Aorta (tissue), 5 donors: ENCODE measurements at regions not wholly inside any gene's neighbourhood (a gene's known extent, or its start where the extent isn't known, plus 50 kb on each side); places are given as distances from the start of the nearest gene placed in this dataset.

ENCODE experiments used
- ATAC-seq: fragments of 200-7000 bp; cut with Tn5 transposase; one replicate; pipeline ENCODE4 v1.9.1; 2022; ENCODE audit warnings: moderate library complexity; ENCODE audit not compliant: low FRiP score
- DNase-seq, 2 donors: peaks; one replicate each; pipeline ENCODE4 v3.0.0-alpha.2; 2020
- H3K27ac ChIP-seq, 2 donors: one replicate each; pipeline ENCODE4 v1.5.1; 2013; ENCODE audit warnings: low read length in 2 of 2, mild to moderate bottlenecking in 2 of 2, moderate library complexity in 2 of 2, control low read depth in 1 of 2, inconsistent platforms in 1 of 2, low read depth in 1 of 2
- H3K27me3 ChIP-seq, 2 donors: one replicate each; pipeline ENCODE4 v1.6.1; 2013; ENCODE audit warnings: control low read depth in 1 of 2, low read length in 1 of 2, mild to moderate bottlenecking in 1 of 2, moderate library complexity in 1 of 2; ENCODE audit not compliant: insufficient read depth in 2 of 2, control insufficient read depth in 1 of 2
- H3K36me3 ChIP-seq, 2 donors: one replicate each; pipeline ENCODE4 v1.6.1; 2013; ENCODE audit warnings: control low read depth in 1 of 2, low read length in 1 of 2, mild to moderate bottlenecking in 1 of 2; ENCODE audit not compliant: insufficient read depth in 2 of 2, control insufficient read depth in 1 of 2
- H3K4me1 ChIP-seq, 2 donors: one replicate each; pipeline ENCODE4 v1.6.1; 2013; ENCODE audit warnings: low read length in 2 of 2, control low read depth in 1 of 2, mild to moderate bottlenecking in 1 of 2, moderate library complexity in 1 of 2; ENCODE audit not compliant: insufficient read depth in 2 of 2, control insufficient read depth in 1 of 2
- H3K4me3 ChIP-seq, 2 donors: one replicate each; pipeline ENCODE4 v1.5.1; 2013; ENCODE audit warnings: low read length in 2 of 2, control low read depth in 1 of 2, mild to moderate bottlenecking in 1 of 2
- H3K9me3 ChIP-seq: one replicate; pipeline ENCODE4 v1.6.1; 2013; ENCODE audit warnings: mild to moderate bottlenecking, low read length; ENCODE audit not compliant: control insufficient read depth
- WGBS, 2 donors: extraction: QIAGEN DNeasy Blood & Tissue Kit; methylation state at CpG; one replicate each; pipeline ENCODE4 v1.1.7; 2013; 5-methylcytosine and 5-hydroxymethylcytosine counted together
- intact Hi-C, 2 donors: fragments of 100-400 bp; cut with DNase I; formaldehyde crosslinking; loops; one replicate each; pipeline versions ENCODE4 v1.14.2 to v1.15.0; 2022
- donor health status: healthy with polysubstance abuse.
- donor health status: Bipolar disorder and iron deficiency.
- donor health status: DM: no; HTN: no; CAD: no.
- donor health status: DM: no; HTN: no; CAD: no.
- donor health status: DM: yes; HTN: yes; CAD: no.

DNA sequence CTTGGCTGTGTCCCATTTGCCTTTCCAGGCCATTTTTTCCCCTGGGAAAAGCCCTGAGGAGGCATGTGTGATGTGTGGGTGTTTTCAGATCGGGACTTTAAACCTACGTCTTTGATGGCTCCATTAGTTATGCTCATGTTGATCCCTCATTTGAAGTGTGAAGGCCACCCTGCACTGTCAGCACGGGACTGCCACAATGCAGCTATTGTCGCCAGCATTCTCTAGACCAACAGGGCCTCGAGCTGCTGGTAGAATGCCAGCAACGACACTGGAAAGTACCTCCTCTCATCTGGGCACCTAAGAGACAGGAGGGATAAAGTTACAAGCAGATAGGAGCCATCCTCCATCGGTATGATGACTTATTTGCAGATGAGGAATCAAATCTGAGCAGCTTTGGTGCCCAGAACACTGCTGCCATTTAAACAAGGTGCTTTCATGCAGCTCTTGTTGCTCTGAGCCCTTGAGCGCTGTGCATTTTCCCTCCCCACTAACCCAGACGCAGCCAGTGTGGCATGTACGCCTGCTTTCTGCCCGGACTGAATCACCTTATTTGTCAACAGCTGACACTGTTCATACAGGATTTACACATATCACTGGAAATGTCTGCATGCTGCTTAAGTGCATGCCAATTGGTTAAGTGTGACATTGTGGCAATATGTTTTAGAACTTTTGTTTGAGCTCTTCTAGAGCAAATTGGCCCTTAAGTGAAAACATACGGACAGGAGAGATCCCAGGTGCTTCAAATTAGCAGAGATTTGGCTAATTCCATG, 175.0 kb upstream of the PITRM1 start:
- WGBS, 2 donors, result 73 to 76% methylated on average over 12 of the region's 12 CpGs
- no peak for ATAC-seq
- H3K27ac ChIP-seq, result no peak overlapping the region

DNA sequence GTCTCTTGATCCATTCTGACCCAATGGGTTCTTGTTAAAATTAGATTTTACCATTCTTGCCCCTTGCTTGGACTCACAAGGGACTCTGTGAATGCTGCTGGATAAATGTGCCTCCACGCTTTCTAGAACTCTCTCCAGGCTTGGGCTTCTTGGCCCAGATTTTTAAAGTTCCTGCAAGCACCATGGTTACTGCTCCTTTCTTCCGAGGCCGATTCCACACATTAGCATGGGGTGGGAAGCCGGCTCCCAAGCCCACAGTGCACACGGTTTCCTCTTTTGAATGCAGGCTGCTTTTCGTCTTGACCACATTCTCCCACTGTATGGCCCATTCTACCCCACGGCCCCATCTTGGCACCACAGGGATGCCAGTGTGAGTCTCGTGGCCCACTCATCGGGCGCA, 174.3 kb upstream of the PITRM1 start:
- DNase-seq (no peak), ATAC-seq (no peak)
- 90 to 93% methylated on average over 10 of the region's 10 CpGs for WGBS, 2 donors
- intact Hi-C loops, result no loop called here
- Histone ChIP-seq H3K27me3 (no peaks in the 10 kb centered on the region), H3K4me3 (no peak overlapping the region), H3K27ac (no peak overlapping the region), H3K4me1 (no peaks in the 10 kb centered on the region), H3K9me3 (no peaks in the 10 kb centered on the region), H3K36me3 (no peaks in the 10 kb centered on the region)

More for the DNA sequence above, 175.0 kb upstream of the PITRM1 start:
- no peaks in the 10 kb centered on the region for H3K4me1 ChIP-seq
- H3K4me3 ChIP-seq, result no peak overlapping the region
- no peak for DNase-seq
- H3K27me3 ChIP-seq, result no peaks in the 10 kb centered on the region
- H3K9me3 ChIP-seq, result no peaks in the 10 kb centered on the region
- H3K36me3 ChIP-seq, result no peaks in the 10 kb centered on the region
- intact Hi-C loops, result no loop called here

DNA sequence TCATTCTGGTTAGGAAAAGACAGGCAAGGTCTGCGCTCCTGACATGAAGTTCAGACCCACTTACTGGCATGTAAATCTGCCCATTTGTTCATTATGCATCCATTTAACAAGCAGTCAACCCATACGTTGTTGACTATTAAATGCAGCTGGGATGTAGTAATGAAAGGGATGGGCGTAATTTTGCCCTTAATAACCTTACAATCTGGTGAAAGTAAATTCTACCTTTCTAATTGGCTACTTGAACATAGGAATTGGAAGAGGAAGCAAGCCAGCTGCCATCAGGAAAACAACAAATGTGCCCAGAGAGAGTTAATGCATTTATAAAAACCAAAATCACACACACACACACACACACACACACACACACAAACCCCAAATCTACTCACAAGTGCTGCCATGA, 170.2 kb upstream of the PITRM1 start:
- no peak overlapping the region for H3K27ac ChIP-seq
- H3K4me3 ChIP-seq, result no peak overlapping the region
- intact Hi-C loops, result no loop called here
- H3K9me3 ChIP-seq, result no peaks in the 10 kb centered on the region
- 93% methylated on average over 3 of the region's 3 CpGs for WGBS, 2 donors
- no peaks in the 10 kb centered on the region for H3K36me3 ChIP-seq
- H3K4me1 ChIP-seq, result no peaks in the 10 kb centered on the region
- H3K27me3 ChIP-seq, result no peaks in the 10 kb centered on the region
- no peak for DNase-seq
- no peak for ATAC-seq

DNA sequence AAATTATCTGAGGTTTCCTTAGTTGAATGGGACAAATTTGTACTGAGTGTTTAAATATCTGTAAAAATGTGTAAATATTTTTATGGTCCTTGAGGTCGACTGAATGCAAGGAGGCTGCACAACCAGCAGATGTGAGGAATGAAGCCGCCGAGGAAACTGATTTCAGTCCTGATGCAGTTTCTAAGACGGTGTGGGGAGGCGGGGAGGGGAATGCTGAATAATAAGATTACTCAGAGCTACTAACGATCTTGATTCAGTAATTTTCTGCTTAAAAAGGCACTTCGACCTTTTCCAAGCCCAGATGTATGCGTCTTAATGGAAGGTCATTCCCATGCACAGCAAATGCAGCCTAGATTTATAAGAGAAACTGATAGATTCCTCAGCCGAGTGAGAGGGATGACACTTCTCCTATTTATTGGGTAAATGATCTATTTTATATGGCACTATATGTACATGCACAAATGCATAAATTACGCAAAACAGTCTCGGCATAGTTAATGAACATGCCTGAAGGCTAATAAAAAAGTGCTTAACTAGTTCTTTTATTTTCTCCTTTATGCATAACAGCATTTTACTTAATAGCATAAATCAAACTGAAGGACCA, 167.6 kb upstream of the PITRM1 start:
- DNase-seq (no peak), ATAC-seq (no peak)
- Histone ChIP-seq H3K4me1 (no peaks in the 10 kb centered on the region), H3K27ac (no peak overlapping the region), H3K4me3 (no peak overlapping the region), H3K36me3 (no peaks in the 10 kb centered on the region), H3K27me3 (no peaks in the 10 kb centered on the region), H3K9me3 (no peaks in the 10 kb centered on the region)
- WGBS, 2 donors, result 83% methylated on average over 11 of the region's 11 CpGs
- intact Hi-C loops, result no loop called here

DNA sequence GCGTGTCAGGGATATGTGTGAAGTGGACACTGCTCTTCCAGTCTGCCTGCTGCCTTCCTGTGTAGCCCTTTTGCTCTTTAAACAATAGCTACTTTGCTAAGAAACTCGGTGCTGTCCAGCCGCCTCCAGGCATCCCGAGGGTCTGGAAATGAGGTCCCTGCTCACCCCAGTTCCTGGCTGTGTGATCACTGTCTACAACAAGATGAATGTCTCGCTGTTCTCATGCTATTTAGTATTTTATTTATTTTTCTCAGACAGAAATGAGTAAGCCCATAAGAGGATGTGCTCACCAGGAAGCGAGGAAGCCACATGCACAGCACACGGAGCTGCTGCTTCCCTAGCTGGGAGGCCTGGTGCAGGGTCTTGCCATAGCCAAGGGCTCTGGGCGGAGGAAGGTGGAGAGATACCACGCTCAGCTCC, 167.0 kb upstream of the PITRM1 start:
- intact Hi-C loops, result no loop called here
- 77 to 81% methylated on average over 9 of the region's 9 CpGs for WGBS, 2 donors
- ATAC-seq, result no peak

DNA sequence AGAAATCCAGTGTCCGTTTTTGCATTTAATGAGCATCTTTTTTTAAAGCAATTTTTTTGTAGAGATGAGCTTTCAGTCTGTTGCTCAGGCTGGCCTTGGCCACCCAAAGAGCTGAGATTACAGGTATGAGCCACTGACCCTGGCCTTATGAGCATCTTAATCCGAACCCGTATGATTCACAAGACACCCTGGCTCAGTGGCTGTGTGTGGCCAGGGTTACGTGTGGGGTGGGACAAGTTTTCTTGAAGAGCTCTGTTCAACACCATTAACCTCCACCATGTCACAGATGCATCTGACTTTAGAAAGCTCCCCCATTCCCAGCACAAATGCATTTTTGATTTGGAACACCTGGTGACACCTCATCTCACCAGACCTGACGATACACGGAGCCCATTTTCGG, 166.5 kb upstream of the PITRM1 start:
- Histone ChIP-seq H3K4me3 (no peak overlapping the region), H3K4me1 (no peaks in the 10 kb centered on the region), H3K36me3 (no peaks in the 10 kb centered on the region), H3K27ac (no peak overlapping the region), H3K9me3 (no peaks in the 10 kb centered on the region), H3K27me3 (no peaks in the 10 kb centered on the region)
- 94% methylated on average over 7 of the region's 7 CpGs for WGBS, 2 donors
- DNase-seq (no peak), ATAC-seq (no peak)
- intact Hi-C loops, result no loop called here

More for the DNA sequence above, 167.0 kb upstream of the PITRM1 start:
- no peak overlapping the region for H3K27ac ChIP-seq
- no peaks in the 10 kb centered on the region for H3K4me1 ChIP-seq
- no peaks in the 10 kb centered on the region for H3K36me3 ChIP-seq
- no peaks in the 10 kb centered on the region for H3K9me3 ChIP-seq
- no peak for DNase-seq
- H3K27me3 ChIP-seq, result no peaks in the 10 kb centered on the region
- no peak overlapping the region for H3K4me3 ChIP-seq

DNA sequence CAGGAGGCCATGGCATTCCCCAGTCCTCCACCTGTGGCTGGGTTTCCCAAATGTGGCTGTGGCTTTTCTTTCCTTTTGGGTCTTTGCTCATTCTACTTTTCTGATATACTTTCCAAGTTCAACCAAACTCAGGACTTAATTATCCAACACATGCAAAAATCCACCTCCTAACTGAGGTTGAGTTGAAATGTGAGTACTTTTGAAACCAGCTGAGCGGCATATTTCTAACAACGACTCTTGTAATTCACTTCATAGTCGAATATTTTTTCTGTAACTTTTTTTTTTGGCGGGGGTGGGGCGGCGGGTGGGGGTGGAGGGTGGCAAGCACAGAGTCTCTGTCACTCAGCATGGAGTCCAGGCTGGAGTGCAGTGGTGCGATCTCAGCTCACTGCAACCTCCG, 165.2 kb upstream of the PITRM1 start:
- 92 to 94% methylated on average over 8 of the region's 8 CpGs for WGBS, 2 donors
- ATAC-seq, result no peak
- Histone ChIP-seq H3K27ac (no peak overlapping the region), H3K36me3 (no peaks in the 10 kb centered on the region), H3K4me3 (no peak overlapping the region), H3K9me3 (no peaks in the 10 kb centered on the region), H3K4me1 (no peaks in the 10 kb centered on the region), H3K27me3 (no peaks in the 10 kb centered on the region)
- intact Hi-C loops, result no loop called here
- no peak for DNase-seq

DNA sequence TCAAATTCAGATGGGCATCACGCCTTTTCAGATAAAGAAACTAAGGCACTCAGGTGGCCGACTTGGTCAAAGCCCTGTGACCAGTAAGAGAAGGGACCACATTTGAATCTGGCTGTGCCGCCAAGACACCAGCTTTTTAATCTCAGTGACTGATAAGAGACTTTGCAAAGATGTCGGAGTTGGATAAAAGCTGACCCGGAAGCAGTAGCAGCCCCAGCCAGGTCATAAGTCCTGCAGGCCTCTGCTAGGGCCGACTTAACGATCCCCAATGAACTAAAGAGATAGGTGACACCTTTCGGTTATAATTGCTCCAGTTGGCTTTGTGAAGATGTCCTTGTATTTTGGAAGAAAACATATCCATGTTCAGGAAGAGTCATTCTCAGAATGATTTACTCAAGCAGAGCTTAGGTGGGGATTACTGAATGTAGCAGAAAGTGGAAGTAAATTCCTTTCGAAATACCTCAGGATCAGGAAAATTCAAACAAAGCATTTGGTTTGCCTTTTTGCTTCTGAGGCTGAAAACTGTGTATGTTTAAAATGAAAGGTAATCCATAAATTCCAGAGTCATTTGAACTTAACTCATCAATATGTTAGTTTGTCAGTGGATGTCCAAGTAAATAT, 164.2 kb upstream of the PITRM1 start:
- intact Hi-C loops, result no loop called here
- no peak overlapping the region for H3K27ac ChIP-seq
- H3K4me1 ChIP-seq, result no peaks in the 10 kb centered on the region
- no peak for DNase-seq
- H3K27me3 ChIP-seq, result no peaks in the 10 kb centered on the region
- H3K9me3 ChIP-seq, result no peaks in the 10 kb centered on the region
- H3K4me3 ChIP-seq, result no peak overlapping the region
- 92 to 96% methylated on average over 9 of the region's 9 CpGs for WGBS, 2 donors
- ATAC-seq, result no peak
- no peaks in the 10 kb centered on the region for H3K36me3 ChIP-seq

DNA sequence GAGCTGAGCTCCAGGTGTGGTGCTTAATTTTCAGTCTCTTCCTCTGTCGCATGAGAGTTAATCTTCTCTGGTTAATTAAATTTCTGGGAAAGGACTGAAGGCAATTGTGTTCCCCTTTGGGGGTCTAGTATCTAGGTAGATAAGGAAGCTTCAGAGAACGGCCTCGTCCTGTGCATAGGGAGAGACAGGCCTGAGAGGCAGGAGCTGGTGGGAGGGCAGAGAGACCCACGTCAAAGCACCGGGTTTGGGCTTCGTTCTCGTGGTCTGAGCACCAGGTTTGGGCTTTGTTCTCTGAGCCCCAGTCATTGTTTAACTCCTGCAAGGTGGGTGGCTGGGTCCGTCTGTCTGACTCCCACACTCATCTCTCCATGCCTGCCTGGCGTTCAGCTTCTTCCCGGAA, 160.8 kb upstream of the PITRM1 start:
- intact Hi-C loops, result no loop called here
- no peak for DNase-seq
- no peaks in the 10 kb centered on the region for H3K9me3 ChIP-seq
- H3K27me3 ChIP-seq, result no peaks in the 10 kb centered on the region
- H3K4me3 ChIP-seq, result no peak overlapping the region
- H3K27ac ChIP-seq, result no peak overlapping the region
- ATAC-seq, result no peak
- no peaks in the 10 kb centered on the region for H3K4me1 ChIP-seq
- 84 to 90% methylated on average over 10 of the region's 10 CpGs for WGBS, 2 donors
- H3K36me3 ChIP-seq, result no peaks in the 10 kb centered on the region
